Lung microvascular endothelial cell (primary cell): ENCODE measurements at regions not wholly inside any gene's neighbourhood (a gene's known extent, or its start where the extent isn't known, plus 50 kb on each side); places are given as distances from the start of the nearest gene placed in this dataset.
"Not testable (repeated sequence)": the region's sequence is repeated elsewhere in the genome, so short reads cannot be mapped to it uniquely, and the experiment has no call there.

ENCODE experiments used
- DNase-seq, 2 donors: peaks; one replicate each; pipeline versions ENCODE4 v3.0.0 to v3.0.0-alpha.2; 2010; ENCODE audit warnings: low read depth in 2 of 2

DNA sequence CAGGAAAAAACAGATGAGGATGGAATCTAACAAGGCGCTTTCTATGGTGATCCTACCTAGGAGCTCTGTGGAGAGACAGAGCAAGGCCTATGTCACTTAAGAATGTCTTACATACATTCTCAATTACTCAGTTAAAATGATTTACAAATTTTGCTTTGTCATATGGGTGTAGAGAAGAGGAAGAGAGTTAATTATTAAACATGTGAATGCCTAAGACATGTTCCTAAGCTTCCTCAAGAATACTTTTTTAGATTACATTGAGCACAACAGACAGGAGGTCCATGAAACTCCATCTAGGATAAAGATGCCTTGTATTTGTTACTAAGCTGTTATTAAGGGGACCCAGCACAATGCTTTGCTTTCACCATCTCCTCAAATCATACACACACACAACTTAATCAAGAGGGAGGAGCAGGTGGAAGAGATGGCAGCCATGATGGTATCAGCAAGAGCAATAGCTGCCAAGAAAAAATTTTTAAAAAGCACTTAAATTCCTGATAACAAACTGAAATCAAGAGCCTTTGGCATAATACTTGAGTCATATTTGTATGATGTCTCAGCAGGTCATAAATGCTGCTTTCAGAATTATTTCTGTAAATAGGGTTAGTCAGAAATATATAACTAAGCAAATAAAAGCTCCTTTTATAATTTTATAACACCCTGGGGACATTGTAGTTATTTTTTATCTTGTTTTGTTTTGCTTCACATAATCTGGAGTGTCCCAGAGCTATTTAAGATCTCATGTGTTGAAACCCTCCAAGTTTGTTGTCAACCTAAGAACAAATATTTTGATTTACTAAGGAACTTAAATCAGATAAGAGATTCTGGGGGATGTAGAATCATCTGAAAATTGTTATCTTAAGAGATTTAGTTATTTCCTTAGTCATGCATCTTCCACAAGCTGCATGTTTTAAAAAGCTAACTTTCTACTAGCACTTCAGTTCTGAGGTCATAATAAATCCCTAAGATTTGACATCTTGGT is 70.0 kb upstream of the CD2AP start:
- no peak for DNase-seq

DNA sequence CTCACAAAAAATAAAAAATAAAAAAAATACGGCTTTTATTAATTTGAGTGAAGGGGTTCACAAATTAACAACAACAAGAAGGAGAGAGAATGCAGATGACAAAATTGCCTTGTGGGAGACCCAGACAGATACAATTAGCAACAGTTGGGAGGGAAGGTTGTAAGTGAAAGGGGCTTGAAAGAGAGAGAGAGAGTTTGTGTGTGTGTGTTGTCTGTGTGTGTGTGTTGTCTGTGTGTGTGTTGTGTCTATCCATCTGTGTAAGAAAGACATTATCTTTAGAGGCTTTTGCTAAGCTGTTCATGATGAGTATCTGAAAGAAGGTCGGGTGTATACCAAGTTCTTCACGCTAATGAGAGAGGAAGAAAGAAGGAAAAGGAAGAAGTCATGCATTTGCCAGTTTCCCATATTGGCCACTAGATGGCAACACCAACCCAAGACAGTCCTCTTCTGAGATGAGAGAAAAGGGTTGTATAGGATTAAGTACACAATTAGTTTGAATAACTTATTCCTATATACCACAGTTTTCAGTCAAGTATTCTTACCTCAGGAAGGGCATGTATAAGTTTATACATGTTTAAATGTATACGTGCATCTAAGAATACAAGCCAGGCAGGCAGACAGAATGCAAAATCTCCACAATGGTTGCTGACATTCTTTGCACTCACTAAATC is 63.7 kb upstream of the CD2AP start:
- peak; percentile 62 to 74 for DNase-seq

DNA sequence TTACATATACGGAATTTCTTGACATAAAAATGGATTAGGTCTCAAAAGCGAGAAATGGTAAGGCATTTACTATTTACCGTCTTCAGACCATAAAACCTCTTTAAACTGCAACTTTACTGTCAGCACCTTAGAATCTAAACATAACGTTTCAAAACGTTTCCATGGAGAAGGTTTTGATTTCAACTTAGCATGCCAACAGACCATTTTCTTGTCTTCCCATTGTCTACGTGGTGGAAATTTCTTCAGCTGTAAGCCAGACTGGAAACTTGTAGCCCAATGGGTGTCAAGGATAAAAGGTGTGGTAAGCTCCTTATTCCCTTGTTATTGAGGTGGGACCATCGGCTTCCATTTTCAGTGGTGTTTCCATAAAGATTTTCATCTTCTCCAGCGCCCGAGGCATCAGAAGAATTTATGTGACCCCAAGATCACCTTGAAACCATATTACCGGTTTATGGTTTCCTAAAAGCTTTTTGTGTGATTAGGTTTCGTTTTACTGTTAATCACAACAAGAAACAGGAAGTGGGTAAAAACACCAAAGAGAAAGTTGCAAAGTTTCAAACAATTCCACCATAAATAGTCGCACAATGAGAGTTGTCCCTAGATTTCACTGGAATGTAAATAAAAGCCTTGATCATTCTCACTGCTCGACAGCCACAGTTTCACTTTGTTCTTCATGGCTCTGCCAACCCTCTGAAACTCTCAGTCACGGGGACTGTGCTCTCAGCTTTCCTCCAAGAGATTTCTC is 63.0 kb upstream of the CD2AP start:
- peak; percentile 36 to 65 for DNase-seq

DNA sequence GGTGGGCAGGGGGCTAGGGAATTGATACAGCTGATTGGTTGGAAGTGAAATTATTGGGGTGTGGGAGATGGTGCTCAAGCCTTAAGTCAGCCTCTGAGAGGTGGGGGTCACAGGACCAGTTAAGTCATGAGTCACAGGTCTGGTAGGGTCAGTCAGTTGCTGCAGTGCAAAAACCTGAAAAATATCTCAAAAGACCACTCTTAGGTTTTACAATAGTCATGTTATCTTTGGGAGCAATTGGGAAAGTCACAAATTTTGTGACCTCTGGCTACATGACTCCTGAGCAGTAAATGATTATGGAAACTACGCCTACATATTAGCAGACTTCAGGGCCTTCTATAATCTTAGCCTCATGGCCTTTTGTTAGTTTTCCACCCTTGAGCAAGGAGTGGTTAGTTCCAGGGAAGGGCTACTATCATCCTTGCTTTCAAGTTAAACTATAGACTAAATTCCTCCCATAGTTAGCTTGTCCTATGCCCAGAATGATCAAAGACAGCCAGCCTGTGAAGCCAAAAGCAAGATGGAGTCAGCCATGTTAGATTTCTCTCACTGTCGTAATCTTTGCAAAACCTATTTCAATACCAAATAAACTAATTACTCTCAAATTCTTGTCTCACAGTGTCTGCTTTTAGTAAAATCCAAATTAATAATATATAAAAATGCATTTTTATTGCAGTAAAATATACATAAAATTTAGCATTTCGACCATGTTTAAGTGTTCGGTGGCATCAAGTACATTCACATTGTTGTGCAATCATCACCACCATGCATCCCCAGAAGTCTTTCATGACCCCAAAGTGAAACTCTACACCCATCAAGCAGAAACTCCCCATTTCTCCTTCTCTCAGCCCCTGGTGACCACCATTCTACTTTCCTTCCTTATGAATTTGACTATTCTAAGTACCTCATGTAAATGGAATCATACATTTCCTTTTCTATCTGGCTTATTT is 60.9 kb upstream of the CD2AP start:
- DNase-seq, result no peak

DNA sequence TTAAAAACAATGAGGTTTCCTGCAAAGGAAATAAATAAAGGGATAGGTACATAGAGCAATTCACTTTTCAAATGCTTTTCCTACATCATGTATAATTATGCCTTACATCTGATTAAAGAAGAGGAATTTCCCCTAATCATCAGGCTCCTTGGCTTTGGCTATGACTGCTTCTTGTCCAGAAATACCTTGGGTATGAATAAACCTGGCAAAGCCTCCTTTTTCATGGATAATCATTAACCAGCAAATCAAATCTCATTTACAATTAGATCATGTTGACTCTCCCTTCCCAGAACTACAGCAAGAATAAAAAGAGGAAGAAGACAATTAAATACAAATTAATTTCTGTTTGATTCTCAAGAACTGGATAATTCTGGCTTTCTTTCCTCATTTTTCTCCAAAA is 58.0 kb upstream of the CD2AP start:
- DNase-seq, result no peak

DNA sequence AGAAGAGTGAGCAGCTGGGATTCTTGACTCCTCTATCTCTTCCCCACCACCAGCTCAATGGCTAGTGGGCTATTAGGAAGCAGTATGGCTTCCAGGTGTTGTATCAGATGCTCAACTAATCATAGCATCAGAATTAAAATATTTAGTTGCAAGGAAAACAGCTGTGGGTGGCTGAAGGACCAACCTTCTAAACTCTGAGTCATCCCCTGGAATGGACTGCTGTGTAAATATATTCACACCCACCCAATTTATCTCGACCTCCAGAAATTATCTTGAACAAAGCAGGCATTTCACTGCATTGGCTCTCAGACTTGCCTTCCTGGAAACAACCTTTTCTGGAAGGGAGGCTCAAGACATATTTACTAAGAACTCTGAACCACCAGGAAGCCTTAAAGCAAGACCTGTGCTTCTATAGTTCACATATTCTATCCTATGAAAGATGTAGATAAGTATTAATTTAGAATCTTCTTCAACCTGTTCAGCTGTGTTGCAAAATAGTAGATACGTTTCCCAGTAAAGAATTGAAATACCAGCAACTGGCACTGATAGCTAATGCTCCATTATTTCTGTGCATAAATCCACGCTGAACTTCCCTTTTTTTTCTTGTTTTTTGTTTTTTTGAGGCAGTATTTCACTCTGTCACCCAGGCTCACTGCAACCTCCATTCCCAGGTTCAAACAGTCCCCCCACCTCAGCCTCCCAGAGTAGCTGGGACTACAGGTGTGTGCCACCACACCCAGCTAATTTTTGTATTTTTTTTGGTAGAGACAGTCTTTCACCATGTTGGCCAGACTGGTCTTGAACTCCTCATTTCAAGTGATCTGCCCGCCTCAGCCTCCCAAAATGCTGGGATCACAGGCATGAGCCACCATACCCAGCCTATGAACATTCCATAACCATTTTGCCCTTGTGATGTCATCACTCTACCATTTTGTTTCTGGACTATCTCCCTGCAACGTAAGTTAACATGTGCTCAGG is 56.9 kb upstream of the CD2AP start:
- peak in 1 of 2 donors; percentile 3 for DNase-seq

DNA sequence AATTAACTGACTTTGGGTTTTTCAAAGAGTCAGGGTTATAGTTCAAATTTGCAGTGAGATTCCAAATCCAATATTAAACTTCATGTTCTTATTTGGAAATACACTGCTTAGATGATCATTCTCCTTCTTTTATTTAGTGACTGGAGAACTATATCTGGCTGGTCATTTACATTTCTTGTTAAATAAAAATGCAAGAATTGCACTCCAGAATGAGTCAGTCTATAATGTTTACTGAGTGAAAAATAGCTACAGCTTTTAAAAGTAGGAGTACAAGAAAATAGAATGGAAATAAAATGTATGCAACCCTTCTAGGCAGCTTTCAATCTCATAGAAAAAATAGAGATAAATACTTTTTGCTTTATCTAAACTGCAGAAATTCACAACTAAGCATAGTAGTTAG is 54.5 kb upstream of the CD2AP start:
- DNase-seq, result no peak

DNA sequence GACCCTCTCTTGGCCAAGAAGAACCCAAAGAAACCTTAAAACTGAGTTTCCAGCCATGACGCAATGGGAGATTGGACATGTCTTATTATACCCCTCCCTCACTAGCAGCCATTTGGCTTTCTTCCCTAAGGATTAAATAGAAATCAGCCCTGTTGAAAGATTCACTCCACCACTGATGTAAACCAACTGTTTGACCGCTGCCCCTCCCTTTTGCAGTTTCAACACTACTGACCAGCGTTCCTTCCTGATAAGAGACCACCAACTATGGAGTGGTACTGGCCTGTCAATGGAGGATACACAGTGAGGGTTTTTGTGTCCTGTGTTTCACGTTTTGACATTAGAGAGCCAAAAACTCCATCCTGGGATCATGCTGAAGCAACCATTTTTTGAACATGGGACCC is 53.2 kb upstream of the CD2AP start:
- no peak for DNase-seq

DNA sequence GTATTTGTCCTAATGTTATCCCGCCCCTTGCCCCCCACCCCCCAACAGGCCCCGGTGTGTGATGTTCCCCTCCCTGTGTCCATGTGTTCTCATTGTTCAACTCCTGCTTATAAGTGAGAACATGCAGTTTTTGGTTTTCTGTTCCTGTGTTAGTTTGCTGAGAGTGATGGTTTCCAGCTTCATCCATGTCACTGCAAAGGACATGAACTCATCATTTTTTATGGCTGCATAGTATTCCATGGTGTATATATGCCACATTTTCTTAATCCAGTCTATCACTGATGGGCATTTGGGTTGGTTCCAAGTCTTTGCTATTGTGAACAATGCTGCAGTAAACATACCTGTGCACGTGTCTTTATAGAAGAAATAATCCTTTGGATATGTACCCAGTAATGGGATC is 51.9 kb upstream of the CD2AP start:
- DNase-seq, result not testable (repeated sequence)

DNA sequence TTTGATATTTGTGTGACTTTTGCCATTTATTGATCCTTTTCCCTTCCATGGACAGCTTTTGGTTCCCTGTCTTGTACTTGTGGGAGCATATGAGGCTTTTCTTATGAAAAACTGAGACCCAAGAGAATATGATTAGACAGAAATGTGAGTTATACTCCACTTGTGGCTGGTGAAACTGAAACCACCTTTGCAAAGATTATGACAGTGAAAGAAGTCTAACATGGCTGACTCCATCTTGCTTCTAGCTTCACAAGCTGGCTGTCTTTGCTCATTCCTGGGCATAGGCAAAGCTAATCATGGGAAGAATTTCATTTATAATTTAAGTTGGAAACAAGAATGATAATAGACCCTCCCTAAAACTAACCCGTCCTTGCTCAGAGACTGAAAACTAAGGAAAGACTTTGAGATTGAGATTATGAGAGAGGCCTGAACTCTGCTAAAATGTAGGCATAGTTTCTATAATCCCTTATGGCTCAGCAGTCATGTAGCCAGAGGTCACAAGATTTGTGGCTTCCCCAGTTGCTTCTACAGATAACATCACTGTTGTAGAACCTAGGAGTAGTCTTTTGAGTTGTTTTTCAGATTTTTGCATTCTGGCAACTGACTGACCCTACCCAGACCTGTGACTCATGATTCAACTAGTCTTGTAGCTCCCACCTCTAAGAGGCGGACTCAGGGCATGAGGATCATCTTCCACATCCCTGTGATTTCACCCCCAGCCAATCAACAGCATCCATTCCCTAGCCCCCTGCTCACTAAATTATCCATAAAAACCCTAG is 50.9 kb upstream of the CD2AP start:
- no peak for DNase-seq

DNA sequence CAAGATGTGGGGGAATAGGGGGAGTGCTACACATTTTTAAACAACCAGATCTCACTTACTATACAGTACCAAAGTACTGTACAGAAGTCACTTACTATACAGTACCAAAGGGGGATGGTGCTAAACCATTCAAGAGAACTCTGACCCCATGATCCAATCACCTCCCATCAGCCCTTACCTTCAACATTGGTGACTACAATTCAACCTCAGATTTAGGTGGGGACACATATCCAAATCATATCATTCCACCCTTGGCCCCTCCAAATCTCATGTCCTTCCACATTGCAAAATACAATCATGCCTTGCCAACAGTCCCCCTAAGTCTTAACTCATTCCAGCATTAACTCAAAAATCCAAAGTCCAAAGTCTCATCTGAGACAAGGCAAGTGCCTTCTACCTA is 49.9 kb upstream of the CD2AP start:
- DNase-seq, result no peak
